CD4-positive, alpha-beta T cell treated with Interleukin-4 for 1 hour (primary cell): ENCODE measurements at regions not wholly inside any gene's neighbourhood (a gene's known extent, or its start where the extent isn't known, plus 50 kb on each side); places are given as distances from the start of the nearest gene placed in this dataset.

ENCODE experiments used
- DNase-seq, 2 donors: peaks; one replicate each; pipeline ENCODE4 v3.0.0-alpha.2; 2020 to 2022

DNA sequence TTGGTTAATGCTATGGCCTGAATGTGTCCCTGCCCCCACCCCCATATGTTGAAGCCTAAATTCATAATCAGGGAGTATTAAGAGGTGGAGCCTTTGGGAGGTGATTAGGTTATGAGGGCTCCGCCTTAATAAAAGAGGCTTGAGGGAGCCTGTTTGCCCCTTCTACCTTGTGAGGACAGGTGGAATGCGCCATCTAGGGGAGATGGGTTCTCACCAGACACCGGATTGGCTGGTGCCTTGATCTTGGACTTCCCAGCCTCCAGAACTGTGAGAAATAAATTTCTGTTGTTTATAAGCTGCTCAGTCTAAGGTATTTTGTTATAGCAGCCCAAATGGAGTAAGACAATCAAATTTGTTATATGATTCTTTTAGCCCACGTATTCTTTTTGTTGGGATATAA, 148.3 kb downstream of the PTCSC3 start:
- DNase-seq = no peak

DNA sequence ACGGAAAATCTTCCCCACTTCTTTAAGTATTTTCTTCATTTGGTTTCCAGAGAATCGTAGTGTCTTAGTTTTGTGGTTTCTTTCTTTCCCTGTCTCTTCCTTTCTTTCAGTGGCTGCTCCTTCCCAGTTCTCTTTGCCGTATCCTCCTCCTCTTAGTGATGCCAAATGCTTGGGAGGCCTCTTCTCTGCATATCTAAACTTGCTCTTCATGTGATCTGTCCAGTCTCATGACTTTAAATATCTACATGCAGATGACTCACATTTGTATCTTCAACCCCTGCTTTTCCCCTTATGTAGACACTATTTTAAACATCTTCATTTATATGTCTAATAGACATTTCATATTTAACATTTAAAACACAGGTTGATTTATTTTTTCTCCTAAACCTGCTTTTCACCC, 149.2 kb downstream of the PTCSC3 start:
- DNase-seq = no peak

DNA sequence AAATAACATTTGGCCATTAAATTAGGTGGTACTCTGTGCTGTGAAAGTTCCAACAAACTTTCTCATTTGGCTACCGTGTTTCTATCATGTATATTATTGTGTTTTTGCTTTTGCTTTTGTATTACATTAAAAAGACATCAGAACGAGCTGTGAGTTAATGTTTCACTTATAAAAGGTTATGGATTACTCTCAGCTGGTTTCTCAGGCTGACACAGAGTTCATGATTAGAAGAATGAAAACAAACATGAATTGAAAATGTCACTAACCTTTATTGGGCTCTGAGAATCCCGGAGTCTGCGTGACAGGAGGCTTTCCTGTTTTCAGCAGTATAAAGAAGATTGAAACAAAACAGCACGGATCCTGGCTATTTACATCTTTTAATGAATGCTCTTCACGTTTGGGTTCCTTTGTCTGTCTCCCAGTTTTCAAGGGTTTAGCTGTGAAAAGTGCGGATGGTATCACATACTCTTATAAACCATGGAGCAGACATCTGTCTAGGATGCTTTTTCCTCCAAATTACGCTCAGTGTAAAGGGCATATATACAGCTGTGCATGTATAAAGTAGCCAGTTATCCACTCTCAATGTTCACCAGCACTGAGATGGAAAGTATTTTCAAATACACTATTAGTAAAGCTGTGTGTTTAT, 153.6 kb downstream of the PTCSC3 start:
- no peak for DNase-seq

DNA sequence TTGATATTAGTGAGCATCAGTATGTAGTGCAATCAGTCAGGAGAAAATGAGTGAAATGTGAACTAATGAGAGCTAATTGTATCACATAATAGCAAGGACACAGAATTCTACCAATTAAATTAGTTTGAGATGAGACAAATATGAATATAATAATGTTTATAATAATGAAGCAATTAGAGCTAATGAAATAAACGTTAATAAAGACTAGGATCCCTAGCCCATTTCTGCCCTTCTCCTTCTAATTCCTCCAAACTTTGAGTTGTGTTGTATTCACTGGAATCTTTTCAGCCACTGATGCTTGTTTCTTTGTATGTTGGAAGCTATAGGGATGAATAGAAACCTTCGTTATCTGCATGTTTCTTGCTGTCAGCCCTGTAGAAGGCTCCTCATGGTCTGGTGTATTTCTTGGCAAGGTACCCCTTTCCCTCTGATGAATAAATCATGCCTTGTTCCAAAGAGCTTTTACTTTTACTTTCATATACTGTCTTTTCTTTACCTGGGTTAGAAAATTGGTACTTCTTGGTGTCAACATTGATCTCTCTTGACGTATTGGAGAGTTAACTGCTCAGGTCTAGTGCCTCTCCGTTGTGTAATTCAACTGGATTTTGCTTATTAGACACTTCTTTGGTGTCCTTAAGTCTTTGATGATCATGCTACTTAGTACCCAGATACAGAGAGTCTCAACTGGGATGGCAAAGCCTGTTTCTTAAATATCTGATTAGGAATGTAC, 154.8 kb downstream of the PTCSC3 start:
- DNase-seq = no peak

DNA sequence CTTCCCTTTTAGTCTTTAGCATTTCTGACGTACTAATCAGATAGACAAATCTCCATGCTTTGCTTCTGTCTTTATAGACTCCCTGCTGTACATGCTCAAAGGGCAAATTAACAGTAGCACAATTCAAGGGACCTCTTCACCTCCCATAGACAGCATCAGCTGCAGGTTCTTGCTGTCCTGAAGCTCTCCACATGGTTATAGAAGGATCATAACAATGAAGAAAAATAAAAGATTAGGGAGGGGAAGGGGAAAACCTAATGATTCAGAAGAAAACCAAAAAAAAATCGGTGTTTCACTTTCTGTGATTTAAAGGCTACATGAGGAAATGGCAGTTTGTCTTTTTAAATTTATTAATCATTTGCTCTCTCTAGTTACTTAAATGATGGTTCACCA, 155.5 kb downstream of the PTCSC3 start:
- no peak for DNase-seq

DNA sequence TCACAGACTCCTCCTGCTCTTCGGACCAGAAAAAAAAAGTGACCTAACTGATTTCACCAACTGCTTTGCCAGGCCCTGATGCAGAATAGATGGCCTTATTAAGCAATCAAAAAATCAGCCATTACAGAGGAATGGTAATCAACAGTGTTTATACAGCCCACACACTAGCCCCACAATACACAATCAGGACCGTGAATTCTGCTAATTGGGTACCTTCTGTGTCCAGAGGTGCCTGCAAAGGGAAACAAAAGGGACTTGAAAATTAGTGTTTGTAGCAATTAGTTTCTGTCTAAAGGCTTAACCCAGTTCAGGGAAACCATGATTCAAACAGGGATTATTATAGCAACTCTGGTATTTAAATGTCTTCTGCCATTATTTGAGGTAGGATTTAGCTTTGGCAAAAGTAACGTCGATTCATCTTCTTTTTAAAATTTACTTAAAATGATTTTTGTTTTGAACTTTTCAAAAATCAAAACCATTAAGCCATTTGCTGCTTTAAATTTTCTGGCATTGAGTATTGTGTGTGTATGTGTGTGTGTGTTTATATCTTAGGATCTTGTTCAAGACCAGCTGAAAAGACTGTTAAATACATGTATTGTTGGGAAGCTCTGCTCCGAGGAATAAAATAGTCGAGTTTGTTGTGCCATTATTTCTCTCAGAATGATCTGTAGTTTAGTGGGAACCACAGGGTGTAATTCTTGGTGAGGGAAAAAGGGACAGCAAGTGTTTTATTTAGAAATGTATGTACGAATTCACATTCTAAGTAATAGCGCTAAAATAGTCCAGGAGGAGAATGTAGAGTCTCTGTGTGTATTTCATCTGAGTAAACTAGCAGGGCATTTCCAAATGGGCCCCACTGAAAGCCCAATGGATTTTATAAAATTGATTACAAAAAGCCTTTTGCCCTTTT, 156.1 kb downstream of the PTCSC3 start:
- DNase-seq = no peak

DNA sequence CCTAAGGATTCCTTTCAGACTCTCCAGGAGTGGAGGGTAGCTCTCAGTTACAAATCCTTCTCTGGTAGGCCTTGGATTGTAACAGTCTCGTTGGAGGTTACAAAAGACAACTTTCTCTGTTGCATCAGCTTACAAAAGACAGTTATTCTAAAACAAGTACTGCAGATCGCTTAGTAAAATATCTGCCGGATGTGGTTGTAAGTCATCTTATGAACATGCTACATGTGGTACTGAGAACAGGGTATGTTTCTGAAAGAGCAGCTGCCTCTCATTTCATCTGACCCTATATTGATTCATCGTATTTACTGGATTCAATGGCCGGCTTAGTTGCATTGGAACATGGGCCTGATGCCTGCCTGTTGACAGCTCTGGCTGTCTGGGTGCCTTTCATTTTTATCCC, 157.4 kb downstream of the PTCSC3 start:
- no peak for DNase-seq

DNA sequence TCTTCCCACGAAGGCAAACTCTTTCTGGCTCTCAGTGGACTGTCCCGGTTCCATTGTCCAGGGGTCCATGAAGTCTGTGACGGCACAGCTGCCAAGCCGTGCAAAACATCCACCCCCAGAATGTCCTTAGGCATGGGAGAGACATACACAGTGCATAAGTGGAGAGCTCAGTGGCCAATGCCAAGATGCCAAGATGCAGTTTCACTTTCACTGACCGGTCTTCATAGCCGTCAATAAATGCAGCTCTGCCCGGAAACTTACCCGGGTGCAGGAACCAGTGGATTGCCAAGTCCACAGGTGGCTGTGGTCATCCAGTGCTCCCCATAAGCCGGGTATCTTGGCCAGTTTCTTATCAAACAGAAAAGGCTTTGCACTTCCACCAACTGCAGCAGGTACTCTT, 162.3 kb downstream of the PTCSC3 start:
- no peak for DNase-seq

DNA sequence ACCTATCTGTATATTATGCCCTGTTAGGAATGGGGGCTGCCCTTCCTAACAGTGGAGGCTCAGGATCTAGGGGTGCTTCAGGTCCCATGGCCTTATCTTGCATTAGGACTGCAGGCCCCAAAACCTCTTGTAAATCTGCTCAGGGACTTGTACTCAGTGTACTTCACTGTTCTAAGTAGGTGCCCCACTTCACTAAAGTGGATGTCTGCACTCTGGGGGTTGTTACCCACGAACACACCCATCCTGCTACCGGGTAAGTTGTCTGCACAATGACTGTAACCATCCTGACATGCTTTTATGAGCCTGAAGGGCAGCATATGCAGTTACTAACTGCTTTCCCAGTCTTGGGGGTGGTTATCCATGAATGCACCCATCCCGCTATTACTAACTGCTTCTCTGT, 163.0 kb downstream of the PTCSC3 start:
- DNase-seq = no peak

DNA sequence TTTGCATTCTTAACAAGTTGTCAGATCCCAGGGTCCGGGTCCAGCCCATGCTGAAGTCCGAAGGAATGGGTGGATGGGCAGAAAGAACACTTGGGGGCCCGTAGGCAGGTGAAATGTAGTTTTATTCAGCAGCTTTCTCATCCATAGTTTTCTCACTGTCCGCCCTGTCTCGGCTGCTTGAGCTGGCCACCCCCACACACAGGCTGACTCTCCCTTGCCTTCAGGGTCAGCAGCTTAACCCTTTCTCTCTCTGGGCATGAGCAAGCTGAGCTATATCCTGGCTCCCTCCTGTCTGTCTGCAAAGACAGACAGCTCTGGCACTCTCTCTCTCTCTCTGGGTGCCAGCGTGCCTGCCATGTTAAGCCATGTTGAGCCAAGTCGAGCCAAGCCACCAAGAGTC, 163.9 kb downstream of the PTCSC3 start:
- no peak for DNase-seq

DNA sequence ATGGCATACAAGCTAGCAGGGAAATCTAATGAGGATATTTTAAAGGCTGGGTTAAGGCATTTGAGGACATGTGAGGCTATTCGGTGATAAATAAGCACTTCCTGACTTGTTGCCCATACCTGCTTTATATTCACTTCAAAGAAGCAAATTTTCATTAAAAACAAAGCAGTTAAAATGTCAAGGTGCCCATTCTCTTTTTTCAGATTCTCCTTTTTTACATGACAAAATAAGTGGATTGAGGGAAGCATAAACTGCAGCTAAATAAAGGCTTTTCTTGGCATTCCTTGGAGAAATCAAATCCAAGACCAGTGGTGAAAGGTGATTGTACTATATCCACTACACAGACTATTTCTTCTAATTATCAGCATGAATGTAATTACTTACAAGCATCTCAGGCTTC, 166.9 kb downstream of the PTCSC3 start:
- DNase-seq = no peak

DNA sequence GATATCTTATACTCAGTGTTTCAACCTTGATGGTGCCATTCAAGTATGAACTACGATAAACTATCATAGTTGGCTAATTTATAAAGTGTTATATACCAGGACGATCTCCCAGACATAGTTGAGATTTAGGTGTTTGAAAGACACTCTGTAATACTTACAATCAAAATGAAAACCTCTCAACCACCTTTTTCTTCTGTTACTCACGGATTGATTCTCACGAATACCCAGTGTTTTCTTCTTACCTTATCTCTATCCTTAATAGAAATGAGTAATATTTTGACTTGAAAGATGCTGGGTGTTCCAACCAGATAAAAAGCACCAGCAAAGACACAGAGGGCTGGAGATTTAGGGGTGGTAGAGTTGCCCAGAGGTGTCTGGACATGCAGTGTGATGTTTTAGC, 169.9 kb downstream of the PTCSC3 start:
- no peak for DNase-seq

DNA sequence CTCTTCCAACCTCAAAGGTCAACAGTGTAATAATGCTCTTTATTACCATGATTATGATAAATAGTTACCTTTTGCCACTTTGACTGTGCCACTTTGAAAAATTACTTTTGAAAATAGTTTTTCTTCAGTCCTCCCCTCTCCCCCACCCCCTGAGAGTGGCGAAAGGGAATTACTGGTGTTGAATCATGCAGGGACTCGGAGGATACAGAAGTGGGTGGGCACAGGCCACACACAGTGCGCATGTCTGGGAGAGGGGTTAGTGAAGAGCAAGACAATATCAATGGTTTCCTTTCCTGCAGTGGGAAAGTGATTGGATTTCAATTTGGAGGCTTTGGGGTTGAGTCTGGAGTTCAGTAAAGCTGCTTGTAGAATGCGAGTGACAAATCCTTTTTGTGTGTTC, 170.9 kb downstream of the PTCSC3 start:
- DNase-seq = no peak

DNA sequence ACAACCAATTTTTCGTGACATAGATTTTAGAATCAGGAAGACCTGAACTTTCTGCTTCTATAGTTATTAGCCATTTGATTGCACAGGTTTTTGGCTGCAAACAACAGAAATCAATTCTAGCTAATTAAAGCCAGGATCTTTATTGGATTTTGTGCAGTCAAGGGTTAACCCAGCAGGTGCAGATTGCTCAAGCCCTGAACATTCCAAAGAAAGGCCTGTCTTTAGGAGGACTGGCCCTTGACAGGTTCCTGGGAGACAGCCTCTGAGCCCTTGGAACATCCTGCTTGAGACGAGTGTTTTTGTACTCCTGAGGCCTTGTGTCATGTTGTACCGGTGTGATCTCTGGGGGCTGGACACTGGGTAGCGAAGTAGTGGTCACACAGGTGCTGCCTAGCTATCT, 174.6 kb downstream of the PTCSC3 start:
- DNase-seq = no peak

DNA sequence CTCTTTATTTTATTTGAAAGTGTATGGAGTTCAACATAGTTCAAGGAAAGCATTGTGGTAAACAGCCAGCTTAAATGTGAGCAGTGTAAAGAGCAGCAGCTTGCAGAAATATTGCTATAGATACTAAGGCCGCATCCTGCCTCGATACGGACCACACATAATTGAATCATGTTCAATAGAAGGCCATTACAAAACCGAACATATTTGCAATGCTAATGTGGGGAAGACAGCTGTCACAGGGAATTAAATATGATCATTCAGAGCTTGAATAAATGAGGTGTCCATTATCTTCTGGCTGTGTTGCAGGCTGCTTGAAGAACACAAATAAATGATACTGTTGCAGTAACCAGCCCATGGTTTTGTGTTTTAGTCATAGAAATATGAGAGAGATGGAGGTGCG, 173.2 kb downstream of the BRMS1L start:
- no peak for DNase-seq

DNA sequence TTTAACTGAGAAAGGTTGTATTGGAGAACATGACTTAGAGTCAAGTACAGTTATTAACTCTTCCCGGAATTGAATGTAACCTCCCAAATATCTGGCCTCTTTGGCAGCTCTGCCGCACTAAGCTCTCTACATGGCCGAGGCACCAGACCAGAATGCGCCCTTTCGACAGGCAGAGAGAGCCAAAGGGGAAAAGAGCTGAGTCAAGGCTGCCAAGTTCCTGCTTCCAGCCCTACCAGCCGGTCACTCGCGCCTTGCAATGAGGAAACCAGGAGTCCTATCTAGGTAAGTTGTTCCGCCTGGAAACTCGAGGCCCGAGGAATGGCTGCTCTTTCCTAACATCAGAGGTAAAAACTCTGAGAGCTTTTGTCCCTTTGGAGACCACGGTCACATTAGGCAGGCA, 172.2 kb downstream of the BRMS1L start:
- DNase-seq = no peak

DNA sequence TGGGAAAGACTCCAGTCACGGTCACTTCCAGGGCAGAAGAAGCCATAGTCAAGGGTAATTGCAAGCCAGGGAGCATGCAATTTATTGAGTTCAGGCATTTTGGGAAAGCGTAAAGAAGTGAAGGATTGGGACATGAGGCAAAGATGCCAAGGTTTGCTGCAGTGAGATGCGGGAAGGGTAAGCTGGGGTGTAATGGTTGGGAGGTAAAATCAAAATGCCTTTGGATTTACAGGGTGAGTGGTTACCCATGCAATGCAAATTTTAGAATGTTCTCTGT, 167.5 kb downstream of the BRMS1L start:
- DNase-seq = no peak

DNA sequence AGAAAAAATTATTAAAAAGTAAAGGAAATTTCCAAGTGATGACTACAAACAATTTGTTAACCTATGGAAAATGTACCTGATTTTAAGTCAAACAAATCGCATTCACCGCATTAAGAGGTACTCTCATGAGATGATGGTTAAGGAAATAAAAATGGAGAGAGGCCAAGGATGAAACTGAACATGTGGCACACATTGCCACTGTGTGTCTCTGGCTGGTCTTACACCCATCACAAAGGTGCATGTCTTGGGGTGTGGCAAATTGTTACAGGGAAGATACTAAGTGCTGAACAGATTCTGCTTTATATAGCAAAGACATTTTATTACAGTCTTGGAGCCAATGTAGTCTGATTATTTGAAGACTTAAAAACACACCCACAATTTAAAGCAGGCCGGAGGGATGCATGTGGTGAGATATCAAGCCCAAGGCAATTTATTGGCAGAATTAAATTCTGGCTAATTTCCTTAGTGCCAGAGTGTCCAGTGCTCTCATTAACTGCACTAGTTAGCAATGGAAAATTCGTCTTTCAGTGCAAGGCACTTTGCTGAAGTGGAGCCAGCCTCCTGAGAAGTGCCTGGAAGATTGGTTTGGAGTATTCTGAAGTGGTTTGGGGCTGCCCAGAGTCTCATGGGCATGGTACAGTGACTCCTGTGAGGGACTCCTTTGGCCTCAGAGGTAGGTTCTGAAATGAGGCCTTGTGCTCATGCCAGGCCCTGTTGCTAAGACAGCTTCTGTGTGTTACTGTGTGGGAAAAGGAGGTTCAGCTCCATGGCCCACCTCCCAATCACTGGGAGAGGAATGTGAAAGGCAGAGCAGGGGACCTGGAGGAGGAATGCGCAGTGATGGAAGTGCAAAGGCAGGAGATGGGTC, 166.9 kb downstream of the BRMS1L start:
- DNase-seq = no peak

DNA sequence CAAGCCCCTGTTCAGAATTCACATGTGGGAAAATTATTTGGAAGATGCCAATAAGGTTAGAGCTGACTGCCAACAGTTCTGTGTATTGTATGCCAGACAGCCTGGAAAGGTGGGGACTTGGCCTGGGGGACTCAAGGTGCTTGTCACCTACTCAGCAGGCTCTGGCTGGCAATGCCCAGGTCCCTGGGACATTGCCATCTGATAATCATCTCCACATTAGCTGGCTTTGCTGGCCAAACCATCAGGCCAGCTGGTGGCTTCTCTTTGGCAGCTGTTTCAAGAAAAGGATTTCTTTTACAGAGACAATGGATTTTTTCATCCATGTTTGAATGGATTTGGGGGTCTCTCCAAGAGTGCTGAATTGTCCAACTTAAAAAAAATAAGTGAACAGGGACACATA, 165.2 kb downstream of the BRMS1L start:
- no peak for DNase-seq

DNA sequence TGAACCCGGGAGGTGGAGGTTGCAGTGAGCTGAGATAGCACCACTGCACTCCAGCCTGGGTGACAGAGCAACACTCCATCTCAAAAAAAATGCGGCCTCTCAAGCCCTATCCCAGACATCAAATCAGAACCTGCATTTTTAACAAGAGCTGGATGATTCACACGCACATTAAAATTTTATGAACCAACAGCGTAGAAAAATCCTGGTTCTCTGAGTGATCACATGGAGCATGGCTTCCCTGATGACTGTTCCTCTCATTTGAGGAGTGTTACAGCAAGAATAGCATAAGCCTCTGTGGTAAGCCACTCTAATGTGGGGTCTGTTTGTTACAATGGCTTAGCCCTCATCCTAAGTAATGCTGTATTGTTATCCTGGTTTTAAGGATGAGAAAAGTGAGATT, 163.6 kb downstream of the BRMS1L start:
- DNase-seq = no peak

DNA sequence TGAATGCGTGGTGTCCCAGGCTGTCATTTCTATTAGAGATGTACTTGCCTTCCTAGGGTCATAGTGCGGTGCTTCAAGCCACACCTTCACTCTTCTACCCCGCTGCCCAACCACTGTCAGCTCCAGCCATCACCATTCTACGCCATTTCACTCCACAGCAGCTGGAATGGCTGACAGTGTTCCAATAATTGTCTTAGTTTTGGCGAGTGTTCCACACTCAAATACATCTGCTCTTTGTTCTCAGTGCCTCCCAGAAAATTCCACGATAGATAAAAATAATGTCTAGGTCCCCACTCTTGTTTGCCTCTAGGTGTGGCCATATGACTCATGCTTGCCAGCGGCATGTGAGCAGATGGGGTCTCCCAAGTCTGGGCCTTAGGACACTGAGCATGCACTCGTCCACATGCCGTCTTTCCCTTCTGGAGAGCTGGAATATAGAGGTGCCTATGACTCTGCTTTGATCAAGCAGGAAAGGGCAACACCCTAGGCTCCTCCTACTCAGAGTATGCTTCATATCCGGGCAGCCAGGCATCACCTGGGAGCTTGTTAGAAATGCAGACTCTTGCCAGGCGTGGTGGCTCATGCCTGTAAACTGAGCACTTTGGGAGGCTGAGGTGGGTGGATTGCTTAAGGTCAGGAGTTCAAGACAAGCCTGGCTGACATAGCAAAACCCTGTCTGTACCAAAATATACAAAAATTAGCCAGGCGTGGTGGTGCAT, 163.0 kb downstream of the BRMS1L start:
- no peak for DNase-seq

DNA sequence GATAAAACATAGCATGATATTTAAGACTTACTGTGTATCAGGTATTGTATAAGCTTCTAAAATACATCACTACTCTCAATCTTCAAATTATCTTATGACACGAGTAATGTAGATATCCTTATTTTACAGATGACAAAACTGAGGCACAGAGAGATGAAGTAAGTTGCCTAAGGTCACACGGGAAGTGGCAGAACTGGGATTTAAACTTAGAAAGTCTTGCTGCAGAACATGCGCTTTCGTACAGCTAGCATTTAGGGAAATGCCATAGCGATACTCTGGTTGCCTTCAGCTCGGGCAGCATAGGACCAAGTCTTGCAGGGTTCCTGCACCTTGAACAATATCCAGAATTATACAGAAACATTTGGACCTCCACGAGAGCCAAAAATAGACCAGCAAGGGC, 162.4 kb downstream of the BRMS1L start:
- no peak for DNase-seq

DNA sequence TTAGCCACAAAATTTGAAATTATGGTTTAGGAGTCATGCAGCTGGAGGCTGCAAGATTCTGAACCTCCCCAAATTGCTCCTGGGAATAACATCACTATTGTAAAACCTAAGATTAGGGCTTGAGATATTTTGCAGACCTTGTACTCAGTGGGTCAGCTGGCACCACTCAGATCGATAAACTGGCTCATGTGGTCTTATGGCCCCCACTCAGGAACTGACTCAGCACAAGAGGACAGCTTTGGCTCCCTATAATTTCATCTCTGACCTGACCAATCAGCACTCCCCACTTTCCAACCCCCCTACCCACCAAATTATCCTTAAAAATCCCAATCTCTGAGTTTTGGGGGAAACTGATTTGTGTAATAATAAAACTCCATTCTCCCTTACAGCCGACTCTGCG, 161.6 kb downstream of the BRMS1L start:
- DNase-seq = no peak
